MM.1S (cell line): ENCODE measurements at regions not wholly inside any gene's neighbourhood (a gene's known extent, or its start where the extent isn't known, plus 50 kb on each side); places are given as distances from the start of the nearest gene placed in this dataset.

Experiments
- DNase-seq: peaks from one replicate; pipeline ENCODE4 v3.0.0-alpha.2; 2015
- H2AFZ ChIP-seq: fragments of 300-600 bp; sonication (generic); 2 replicates; pipeline ENCODE4 v1.6.0; 2016; ENCODE audit warnings: antibody characterized with exemption, low read length
- H3F3A ChIP-seq: fragments of 300-600 bp; sonication (generic); 2 replicates; pipeline ENCODE4 v1.6.1; 2016; ENCODE audit warnings: mild to moderate bottlenecking, antibody characterized with exemption, low read length, moderate library complexity, mixed read lengths; ENCODE audit not compliant: insufficient read depth
- H3K27ac ChIP-seq: fragments of 300-600 bp; sonication (generic); 2 replicates; pipeline ENCODE4 v1.5.1; 2016; ENCODE audit warnings: mild to moderate bottlenecking, low read length
- H3K27me3 ChIP-seq: fragments of 300-600 bp; sonication (generic); replicated peaks from 2 replicates; pipeline ENCODE4 v1.6.0; 2016; ENCODE audit warnings: low read length; ENCODE audit not compliant: insufficient read depth
- H3K36me3 ChIP-seq: fragments of 300-600 bp; sonication (generic); replicated peaks from 2 replicates; pipeline ENCODE4 v1.6.1; 2016; ENCODE audit warnings: mild to moderate bottlenecking, low read length, mixed read lengths; ENCODE audit not compliant: insufficient read depth
- H3K4me1 ChIP-seq: fragments of 300-600 bp; sonication (generic); 2 replicates; pipeline ENCODE4 v1.6.1; 2016; ENCODE audit warnings: low read length, mixed read lengths
- H3K4me2 ChIP-seq: fragments of 300-600 bp; sonication (generic); 2 replicates; pipeline ENCODE4 v1.6.0; 2016; ENCODE audit warnings: low read depth, low read length
- H3K4me3 ChIP-seq: fragments of 300-600 bp; sonication (generic); 2 replicates; pipeline ENCODE4 v1.5.1; 2016; ENCODE audit warnings: low read length, mixed read lengths
- H3K79me2 ChIP-seq: fragments of 300-600 bp; sonication (generic); 2 replicates; pipeline ENCODE4 v1.6.1; 2016; ENCODE audit warnings: mixed run types, low read length, mixed read lengths
- H3K9ac ChIP-seq: fragments of 300-600 bp; sonication (generic); 2 replicates; pipeline ENCODE4 v1.6.1; 2016; ENCODE audit warnings: low read length, mixed read lengths
- H3K9me2 ChIP-seq: fragments of 300-600 bp; sonication (generic); replicated peaks from 2 replicates; pipeline ENCODE4 v1.6.1; 2016; ENCODE audit warnings: mild to moderate bottlenecking, low read length, mixed read lengths; ENCODE audit not compliant: insufficient read depth
- H3K9me3 ChIP-seq: fragments of 300-600 bp; sonication (generic); replicated peaks from 2 replicates; pipeline ENCODE4 v1.6.1; 2016; ENCODE audit warnings: mild to moderate bottlenecking, low read length, mixed read lengths; ENCODE audit not compliant: insufficient read depth
- H4K20me1 ChIP-seq: fragments of 300-600 bp; sonication (generic); 2 replicates; pipeline ENCODE4 v1.6.1; 2016; ENCODE audit warnings: mild to moderate bottlenecking, low read length, moderate library complexity, mixed read lengths; ENCODE audit not compliant: insufficient read depth
- EZH2 ChIP-seq: fragments of 300-600 bp; sonication (generic); optimal IDR thresholded peaks from 2 replicates; pipeline ENCODE3; 2017; ENCODE audit warnings: low read depth, mild to moderate bottlenecking, antibody characterized with exemption, low read length, mixed read lengths
- EZH2phosphoT487 ChIP-seq: fragments of 300-600 bp; sonication (generic); IDR thresholded peaks from 2 replicates; pipeline ENCODE4 v1.6.1; 2018; ENCODE audit warnings: antibody characterized with exemption, low read length
- TF ChIP-seq, protein P1 (sequence below): fragments of 300-600 bp; sonication (generic); IDR thresholded peaks from 2 replicates; pipeline ENCODE4 v1.5.1; 2016; ENCODE audit warnings: antibody characterized with exemption, low read length, mixed read lengths

DNA sequence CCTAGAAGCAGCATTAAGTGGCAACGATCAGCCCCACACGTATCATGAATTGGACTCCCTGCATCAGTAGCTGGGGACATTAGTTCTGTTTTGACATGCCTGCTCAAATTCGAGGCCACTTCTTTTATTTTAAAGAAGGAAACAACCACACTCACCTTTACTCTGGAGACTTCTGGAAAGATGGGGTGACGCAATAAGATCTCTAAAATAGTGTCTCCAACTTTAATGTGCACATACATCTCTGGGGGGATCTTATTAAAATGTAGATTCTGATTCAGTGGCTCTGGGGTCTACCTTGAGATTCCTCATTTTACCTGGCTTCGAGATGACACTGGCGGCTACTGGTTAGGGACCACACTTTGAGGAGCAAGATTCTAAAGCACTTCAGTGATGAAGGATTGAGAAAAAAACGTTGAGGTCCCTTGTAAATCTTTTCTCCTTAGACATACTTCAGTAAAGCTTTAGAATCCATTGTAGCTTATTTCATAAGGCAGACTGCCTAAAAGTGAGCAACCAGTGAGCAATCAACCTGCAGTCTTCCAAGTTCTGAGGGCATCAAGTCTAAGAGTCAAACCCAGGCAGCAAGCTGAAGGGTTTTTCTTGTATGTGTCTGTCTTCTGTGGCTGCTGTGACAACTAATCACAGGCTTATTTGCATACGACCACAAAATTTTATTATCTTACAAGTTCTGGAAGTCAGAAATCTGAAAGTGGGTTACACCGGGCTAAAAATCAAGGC lies 718.6 kb upstream of the TBX3 start:
- H3K27ac ChIP-seq: no peak overlapping the region
- H3K36me3 ChIP-seq: no peaks in the 10 kb centered on the region
- H2AFZ ChIP-seq: no peak overlapping the region
- no peak overlapping the region for H3K4me2 ChIP-seq
- no peaks in the 10 kb centered on the region for H3K79me2 ChIP-seq
- no peak overlapping the region for H3K4me3 ChIP-seq
- TF ChIP-seq, protein P1, sequence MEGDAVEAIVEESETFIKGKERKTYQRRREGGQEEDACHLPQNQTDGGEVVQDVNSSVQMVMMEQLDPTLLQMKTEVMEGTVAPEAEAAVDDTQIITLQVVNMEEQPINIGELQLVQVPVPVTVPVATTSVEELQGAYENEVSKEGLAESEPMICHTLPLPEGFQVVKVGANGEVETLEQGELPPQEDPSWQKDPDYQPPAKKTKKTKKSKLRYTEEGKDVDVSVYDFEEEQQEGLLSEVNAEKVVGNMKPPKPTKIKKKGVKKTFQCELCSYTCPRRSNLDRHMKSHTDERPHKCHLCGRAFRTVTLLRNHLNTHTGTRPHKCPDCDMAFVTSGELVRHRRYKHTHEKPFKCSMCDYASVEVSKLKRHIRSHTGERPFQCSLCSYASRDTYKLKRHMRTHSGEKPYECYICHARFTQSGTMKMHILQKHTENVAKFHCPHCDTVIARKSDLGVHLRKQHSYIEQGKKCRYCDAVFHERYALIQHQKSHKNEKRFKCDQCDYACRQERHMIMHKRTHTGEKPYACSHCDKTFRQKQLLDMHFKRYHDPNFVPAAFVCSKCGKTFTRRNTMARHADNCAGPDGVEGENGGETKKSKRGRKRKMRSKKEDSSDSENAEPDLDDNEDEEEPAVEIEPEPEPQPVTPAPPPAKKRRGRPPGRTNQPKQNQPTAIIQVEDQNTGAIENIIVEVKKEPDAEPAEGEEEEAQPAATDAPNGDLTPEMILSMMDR: no peak
- TF ChIP-seq EZH2 (no peak), EZH2phosphoT487 (no peak)
- no peaks in the 10 kb centered on the region for H3F3A ChIP-seq
- no peaks in the 10 kb centered on the region for H3K9me2 ChIP-seq
- H3K27me3 ChIP-seq: no peaks in the 10 kb centered on the region
- no peaks in the 10 kb centered on the region for H3K9me3 ChIP-seq
- H3K4me1 ChIP-seq: no peaks in the 10 kb centered on the region
- no peaks in the 10 kb centered on the region for H4K20me1 ChIP-seq
- no peak overlapping the region for H3K9ac ChIP-seq
- DNase-seq: no peak

- H3K4me1 ChIP-seq: no peaks in the 10 kb centered on the region
- no peaks in the 10 kb centered on the region for H3K36me3 ChIP-seq
These were observed 717.8 kb upstream of the TBX3 start for GRCh38 chr12:115401761-115402160.

DNA sequence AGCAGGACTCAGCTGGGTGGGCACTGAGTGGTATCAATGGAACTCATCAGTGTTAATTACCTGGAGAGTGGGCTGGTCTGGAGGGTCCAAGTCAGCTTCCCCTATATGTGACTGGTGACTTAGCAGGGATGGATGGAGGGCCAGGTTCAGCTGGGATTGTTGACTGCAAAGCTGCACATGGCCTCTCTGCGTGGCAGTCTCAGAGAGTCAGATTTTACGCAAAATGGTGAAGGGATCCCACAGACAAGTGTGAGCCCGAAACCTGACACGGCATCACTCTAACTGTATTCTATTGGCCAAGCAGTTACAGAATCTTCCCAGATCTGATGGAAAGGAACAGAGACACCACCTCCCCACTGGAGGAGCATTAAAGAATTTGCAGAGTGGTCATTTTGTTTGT lies 716.0 kb upstream of the TBX3 start:
- TF ChIP-seq, protein P1: no peak
- TF ChIP-seq EZH2phosphoT487: no peak
- no peak for TF ChIP-seq EZH2

More at GRCh38 chr12:115401761-115402160, 717.8 kb upstream of the TBX3 start:
- Histone ChIP-seq H3K27me3 (no peaks in the 10 kb centered on the region), H3K9me3 (no peaks in the 10 kb centered on the region), H3F3A (no peaks in the 10 kb centered on the region), H2AFZ (no peak overlapping the region), H3K27ac (no peak overlapping the region), H3K9ac (no peak overlapping the region), H4K20me1 (no peaks in the 10 kb centered on the region), H3K9me2 (no peaks in the 10 kb centered on the region), H3K4me2 (no peak overlapping the region), H3K4me3 (no peak overlapping the region), H3K79me2 (no peaks in the 10 kb centered on the region)
- DNase-seq: no peak
- TF ChIP-seq EZH2phosphoT487: no peak

DNA sequence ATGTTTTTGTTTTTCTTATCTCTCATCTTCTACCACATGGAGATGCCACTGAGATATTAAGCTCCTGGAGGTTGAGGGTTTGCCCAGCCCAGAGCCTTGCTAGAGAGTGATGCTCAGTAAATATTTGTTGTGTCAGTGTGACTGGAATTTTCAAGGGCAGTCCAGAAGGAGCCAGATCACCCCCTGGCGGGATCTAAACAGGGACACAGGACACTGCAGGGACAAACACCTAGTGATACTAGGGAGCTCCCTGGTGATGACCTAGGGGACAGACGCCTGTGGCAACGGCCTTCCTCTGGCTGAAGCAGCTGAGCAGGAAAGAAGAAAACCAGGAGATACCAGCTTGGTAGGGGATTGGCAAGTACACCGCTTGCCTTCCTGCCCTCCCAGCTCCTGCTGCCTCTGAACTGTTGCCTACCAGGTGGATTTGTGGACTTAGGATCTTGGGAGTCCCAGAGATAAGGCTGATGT lies 714.4 kb upstream of the TBX3 start:
- no peaks in the 10 kb centered on the region for H3K9me2 ChIP-seq
- H3K79me2 ChIP-seq: no peaks in the 10 kb centered on the region
- H3K9ac ChIP-seq: no peak overlapping the region
- H2AFZ ChIP-seq: no peak overlapping the region
- H3K4me3 ChIP-seq: no peak overlapping the region
- no peaks in the 10 kb centered on the region for H3F3A ChIP-seq
- no peaks in the 10 kb centered on the region for H3K27me3 ChIP-seq
- no peak overlapping the region for H3K4me2 ChIP-seq
- no peaks in the 10 kb centered on the region for H3K9me3 ChIP-seq
- DNase-seq: no peak
- no peaks in the 10 kb centered on the region for H3K36me3 ChIP-seq
- TF ChIP-seq EZH2: no peak
- TF ChIP-seq EZH2phosphoT487: no peak
- TF ChIP-seq, protein P1: no peak
- no peaks in the 10 kb centered on the region for H4K20me1 ChIP-seq
- no peaks in the 10 kb centered on the region for H3K4me1 ChIP-seq
- no peak overlapping the region for H3K27ac ChIP-seq

More for the DNA sequence above, 716.0 kb upstream of the TBX3 start:
- Histone ChIP-seq H3K36me3 (no peaks in the 10 kb centered on the region), H3F3A (no peaks in the 10 kb centered on the region), H3K9ac (no peak overlapping the region), H4K20me1 (no peaks in the 10 kb centered on the region), H3K4me2 (no peak overlapping the region), H3K79me2 (no peaks in the 10 kb centered on the region), H3K4me3 (no peak overlapping the region), H3K4me1 (no peaks in the 10 kb centered on the region), H2AFZ (no peak overlapping the region), H3K27ac (no peak overlapping the region), H3K9me3 (no peaks in the 10 kb centered on the region), H3K9me2 (no peaks in the 10 kb centered on the region), H3K27me3 (no peaks in the 10 kb centered on the region)
- no peak for DNase-seq
